GM12878 (cell line): ENCODE measurements at regions not wholly inside any gene's neighbourhood (a gene's known extent, or its start where the extent isn't known, plus 50 kb on each side); places are given as distances from the start of the nearest gene placed in this dataset.

Experiments
- ATAC-seq: fragments of 200-7000 bp; cut with Tn5 transposase; 3 replicates; pipeline ENCODE4 v1.9.1; 2020; ENCODE audit warnings: mild to moderate bottlenecking, moderate library complexity
- BruUV-seq: library from RNA; stranded (reverse); fragments of 400-500 nt; replicated peaks from 2 replicates; lab custom pipeline; 2021; lab: Mats Ljungman, UMichigan
- CTCF ChIA-PET: fragments of 300-600 bp; sonication (Branson Sonifier 250); formaldehyde crosslinking; extraction: SDS; loops from one replicate; lab custom pipeline; 2021; ENCODE audit warnings: inconsistent platforms; lab: Yijun Ruan, JAX
- POLR2A ChIA-PET: fragments of 350-600 bp; formaldehyde crosslinking; extraction: SDS; loops from one replicate; lab custom pipeline; 2021; ENCODE audit warnings: inconsistent platforms; lab: Charles Lee
- RAD21 ChIA-PET: fragments of 300-600 bp; sonication (Branson Sonifier 250); formaldehyde crosslinking; loops from one replicate; lab custom pipeline; 2023; ENCODE audit warnings: antibody characterized with exemption; ENCODE audit not compliant: unreplicated experiment; lab: Charles Lee
- SMC1A ChIA-PET: fragments of 300-600 bp; sonication (Branson Sonifier 250); formaldehyde crosslinking; loops from one replicate; lab custom pipeline; 2023; ENCODE audit not compliant: unreplicated experiment, uncharacterized antibody; lab: Charles Lee
- DNase-seq: peaks from one replicate; pipeline ENCODE4 v3.0.0-alpha.2; 2011; ENCODE audit warnings: low read depth, low spot score
- FAIRE-seq: peaks from 3 replicates; lab custom pipeline; 2011; peaks lifted over from hg19 to GRCh38; lab: Jason Lieb, UNC
- H2AFZ ChIP-seq: 2 replicates; pipeline ENCODE4 v1.6.0; 2011; ENCODE audit warnings: low read depth, low read length, control low read depth; ENCODE audit not compliant: control insufficient read depth
- H3K27ac ChIP-seq: 2 replicates; pipeline ENCODE4 v1.5.1; 2011; ENCODE audit warnings: control low read depth; ENCODE audit not compliant: control insufficient read depth, insufficient read depth
- H3K27me3 ChIP-seq, 2 experiments: replicated peaks in 1 of 2; 2 replicates each; pipeline versions ENCODE4 v1.6.0 to v1.6.1; 2011; ENCODE audit warnings: low read length in 1 of 2; ENCODE audit not compliant: control insufficient read depth in 2 of 2, insufficient read depth in 2 of 2
- H3K36me3 ChIP-seq, 2 experiments: 2 replicates each; pipeline ENCODE4 v1.5.1; 2011; ENCODE audit warnings: low read length in 1 of 2; ENCODE audit not compliant: control insufficient read depth in 2 of 2, insufficient read depth in 2 of 2
- H3K4me1 ChIP-seq: 2 replicates; pipeline ENCODE4 v1.6.1; 2011; ENCODE audit warnings: mild to moderate bottlenecking, low read length, moderate library complexity, mixed read lengths; ENCODE audit not compliant: control insufficient read depth, insufficient read depth
- H3K4me2 ChIP-seq: 2 replicates; pipeline ENCODE4 v1.6.0; 2011; ENCODE audit warnings: control low read depth; ENCODE audit not compliant: control insufficient read depth, insufficient read depth
- H3K4me3 ChIP-seq: fragments of 200-600 bp; sonication (generic); 2 replicates; pipeline ENCODE4 v1.5.1; 2016
- H3K79me2 ChIP-seq: 2 replicates; pipeline ENCODE4 v1.6.0; 2011; ENCODE audit warnings: low read length; ENCODE audit not compliant: control insufficient read depth, insufficient read depth
- H3K9ac ChIP-seq: 2 replicates; pipeline ENCODE4 v1.8.0; 2011; ENCODE audit warnings: low read length, control low read depth, mixed read lengths; ENCODE audit not compliant: control insufficient read depth, insufficient read depth
- H3K9me3 ChIP-seq: replicated peaks from 3 replicates; pipeline ENCODE4 v1.5.1; 2011; ENCODE audit warnings: mild to moderate bottlenecking, low read length; ENCODE audit not compliant: control insufficient read depth, insufficient read depth
- H4K20me1 ChIP-seq: 2 replicates; pipeline ENCODE4 v1.6.0; 2011; ENCODE audit not compliant: control insufficient read depth, insufficient read depth
- ATF7 ChIP-seq: fragments of 450-650 bp; IDR thresholded peaks from 2 replicates; pipeline ENCODE4 v1.6.1; 2016; ENCODE audit warnings: low read depth, mild to moderate bottlenecking
- CREB1 ChIP-seq: IDR thresholded peaks from 2 replicates; pipeline ENCODE4 v1.6.1; 2012; ENCODE audit warnings: low read depth, mild to moderate bottlenecking, inconsistent platforms
- EGR1 ChIP-seq, 2 experiments: IDR thresholded peaks; 1 replicate in 1 of 2; 2 replicates in 1 of 2; pipeline ENCODE4 v1.6.1; 2011 to 2012; ENCODE audit warnings: low read depth in 2 of 2, low read length in 2 of 2, borderline replicate concordance in 1 of 2, mild to moderate bottlenecking in 1 of 2, moderate library complexity in 1 of 2
- IKZF1 ChIP-seq: fragments of 450-650 bp; conservative IDR thresholded peaks from 2 replicates; pipeline ENCODE4 v1.6.1; 2017; ENCODE audit warnings: antibody characterized with exemption, mild to moderate bottlenecking
- JUND ChIP-seq: IDR thresholded peaks from 2 replicates; pipeline ENCODE4 v1.6.1; 2012; ENCODE audit warnings: low read depth, mild to moderate bottlenecking, low read length, improper control_type of control experiment, moderate library complexity
- MTA3 ChIP-seq: IDR thresholded peaks from 2 replicates; pipeline ENCODE4 v1.6.1; 2012; ENCODE audit warnings: low read length, inconsistent platforms, borderline replicate concordance
- MYB ChIP-seq: fragments of 150-350 bp; IDR thresholded peaks from 2 replicates; pipeline ENCODE4 v1.6.1; 2014; ENCODE audit warnings: mild to moderate bottlenecking, low read depth, low read length, borderline replicate concordance
- NFYA ChIP-seq: IDR thresholded peaks from 2 replicates; pipeline ENCODE4 v1.6.1; 2011; ENCODE audit warnings: low read depth, mild to moderate bottlenecking, low read length, improper control_type of control experiment, borderline replicate concordance
- PAX8 ChIP-seq: fragments of 450-650 bp; IDR thresholded peaks from 2 replicates; pipeline ENCODE4 v1.6.1; 2017; ENCODE audit warnings: mild to moderate bottlenecking, moderate library complexity
- SMC3 ChIP-seq: IDR thresholded peaks from 2 replicates; pipeline ENCODE4 v1.6.1; 2011; ENCODE audit warnings: low read length, improper control_type of control experiment, borderline replicate concordance
- TBL1XR1 ChIP-seq: IDR thresholded peaks from 2 replicates; pipeline ENCODE4 v1.6.1; 2012; ENCODE audit warnings: low read depth, low read length, improper control_type of control experiment
- ZNF207 ChIP-seq: fragments of 450-650 bp; IDR thresholded peaks from 2 replicates; pipeline ENCODE4 v1.6.1; 2014; ENCODE audit warnings: antibody characterized with exemption, mild to moderate bottlenecking, borderline replicate concordance
- ZNF24 ChIP-seq: fragments of 450-650 bp; IDR thresholded peaks from 2 replicates; pipeline ENCODE4 v1.6.1; 2017; ENCODE audit warnings: antibody characterized with exemption, mild to moderate bottlenecking
- WGBS: methylation state at CpG from one replicate; pipeline ENCODE4 v1.1.6; 2016; ENCODE audit warnings: low lambda C conversion rate; ENCODE audit not compliant: insufficient replicate concordance, insufficient coverage; ENCODE audit errors: missing lambda C conversion rate; 5-methylcytosine and 5-hydroxymethylcytosine counted together
- in situ Hi-C: fragments of 300-500 bp; cut with MboI; formaldehyde crosslinking; loops from 9 replicates; pipeline ENCODE4 v1.14.3; 2018; ENCODE audit warnings: mixed read lengths
- intact Hi-C: fragments of 100-400 bp; cut with micrococcal nuclease; formaldehyde crosslinking; loops from one replicate; pipeline ENCODE4 v1.14.2; 2022; ENCODE audit not compliant: unreplicated experiment
- TF ChIP-seq, protein P1 (sequence below): IDR thresholded peaks from 2 replicates; pipeline ENCODE4 v1.6.1; 2011; ENCODE audit warnings: mild to moderate bottlenecking, low read depth, low read length, moderate library complexity; ENCODE audit not compliant: insufficient replicate concordance

DNA sequence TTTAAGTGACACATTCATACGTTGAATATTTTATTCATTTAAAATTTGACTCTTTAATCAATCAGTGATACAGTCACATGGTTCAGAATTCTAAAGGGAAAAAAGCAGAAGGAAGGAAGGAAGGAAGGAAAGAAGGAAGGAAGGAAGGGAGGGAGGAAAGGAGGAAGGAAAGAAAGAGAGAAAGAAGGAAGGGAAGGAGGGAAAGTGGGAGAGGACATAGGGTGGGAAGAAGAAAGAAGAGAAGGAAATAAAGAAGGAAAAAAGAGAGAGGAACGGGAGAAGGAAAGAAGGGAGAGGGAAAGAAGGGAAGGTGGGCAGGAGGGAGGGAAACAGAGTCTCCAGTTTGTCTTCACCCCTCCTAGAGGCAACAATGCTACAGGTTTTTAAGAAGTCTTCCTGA lies 518.6 kb downstream of the MIAT start:
- Histone ChIP-seq H3K4me1 (no peaks in the 10 kb centered on the region), H2AFZ (no peak overlapping the region), H3K9me3 (no peaks in the 10 kb centered on the region), H3K9ac (no peak overlapping the region), H3K27ac (no peak overlapping the region), H3K4me2 (no peak overlapping the region), H3K79me2 (no peaks in the 10 kb centered on the region), H3K27me3 (no peaks in the 10 kb centered on the region; a peak in 2 of 4 replicates), H3K36me3 (no peaks in the 10 kb centered on the region), H3K4me3 (no peak overlapping the region)
- FAIRE-seq (no peak), ATAC-seq (no peak), DNase-seq (no peak)
- no TSS peak for BruUV-seq
- ChIA-PET SMC1A (no interaction called here), POLR2A (interaction anchor here (0.6 kb wide), 1 partner anchor 33 kb away, joined by 4 read pairs; no protein-coding TSS in a partner anchor), RAD21 (no interaction called here)
- in situ Hi-C loops (no loop called here), intact Hi-C loops (no loop called here)
- WGBS: 40% methylated on average over 1 of the region's 2 CpGs
- TF ChIP-seq ZNF24 (no peak), JUND (no peak), NFYA (no peak), EGR1 (IDR thresholded peaks at IDR 0.05; ENCODE audit: borderline replicate concordance in 1 of 2, low read depth in 2 of 2, low read length in 2 of 2) (no peak), PAX8 (no peak), ZNF207 (no peak), MYB (no peak), TBL1XR1 (no peak), SMC3 (no peak), MTA3 (no peak), IKZF1 (no peak), CREB1 (no peak), ATF7 (no peak)
- TF ChIP-seq, protein P1, sequence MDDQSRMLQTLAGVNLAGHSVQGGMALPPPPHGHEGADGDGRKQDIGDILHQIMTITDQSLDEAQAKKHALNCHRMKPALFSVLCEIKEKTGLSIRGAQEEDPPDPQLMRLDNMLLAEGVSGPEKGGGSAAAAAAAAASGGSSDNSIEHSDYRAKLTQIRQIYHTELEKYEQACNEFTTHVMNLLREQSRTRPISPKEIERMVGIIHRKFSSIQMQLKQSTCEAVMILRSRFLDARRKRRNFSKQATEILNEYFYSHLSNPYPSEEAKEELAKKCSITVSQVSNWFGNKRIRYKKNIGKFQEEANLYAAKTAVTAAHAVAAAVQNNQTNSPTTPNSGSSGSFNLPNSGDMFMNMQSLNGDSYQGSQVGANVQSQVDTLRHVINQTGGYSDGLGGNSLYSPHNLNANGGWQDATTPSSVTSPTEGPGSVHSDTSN: no peak
- TF ChIP-seq, all 136 proteins: peak for 0
- H4K20me1 ChIP-seq: no peaks in the 10 kb centered on the region
- CTCF ChIA-PET: no interaction called here
